H1 (cell line): ENCODE measurements at regions not wholly inside any gene's neighbourhood (a gene's known extent, or its start where the extent isn't known, plus 50 kb on each side); places are given as distances from the start of the nearest gene placed in this dataset.

Experiments used
- ATF3 ChIP-seq: IDR thresholded peaks from 2 replicates; pipeline ENCODE4 v1.6.1; 2011; ENCODE audit warnings: low read depth, mild to moderate bottlenecking, low read length; ENCODE audit not compliant: insufficient read depth
- CBX5 ChIP-seq: fragments of 300-800, 300-1000 bp; sonication (generic); IDR thresholded peaks from 2 replicates; pipeline ENCODE4 v1.7.1; 2016; ENCODE audit warnings: antibody characterized with exemption, low read length, low read depth
- CBX8 ChIP-seq: fragments of 300-800, 300-1000 bp; sonication (generic); IDR thresholded peaks from 2 replicates; pipeline ENCODE4 v1.7.1; 2016; ENCODE audit warnings: low read depth, low read length, borderline replicate concordance
- GTF2F1 ChIP-seq: IDR thresholded peaks from 2 replicates; pipeline ENCODE4 v1.6.1; 2012; ENCODE audit warnings: low read depth, low read length, improper control_type of control experiment, borderline replicate concordance
- KDM1A ChIP-seq: fragments of 200-600, 300-600 bp; sonication (generic); IDR thresholded peaks from 2 replicates; pipeline ENCODE4 v1.7.1; 2016; ENCODE audit warnings: mild to moderate bottlenecking, low read length, borderline replicate concordance
- MAX ChIP-seq: IDR thresholded peaks from 2 replicates; pipeline ENCODE4 v1.6.1; 2012; ENCODE audit warnings: inconsistent platforms
- SP1 ChIP-seq: IDR thresholded peaks from 2 replicates; pipeline ENCODE4 v1.6.1; 2011; ENCODE audit warnings: low read depth, low read length
- USF2 ChIP-seq: IDR thresholded peaks from 2 replicates; pipeline ENCODE4 v1.6.1; 2011; ENCODE audit warnings: low read length, improper control_type of control experiment

- no peak for TF ChIP-seq MAX
- TF ChIP-seq SP1: no peak
- TF ChIP-seq USF2: no peak
- TF ChIP-seq KDM1A: no peak
- TF ChIP-seq CBX5: no peak
- TF ChIP-seq GTF2F1: no peak
- TF ChIP-seq CBX8: no peak
- no peak for TF ChIP-seq ATF3
Observed at GRCh38 chr15:35622641-35623340, 76.8 kb upstream of the DPH6 start (continued).
